B cell (primary cell): ENCODE measurements at regions not wholly inside any gene's neighbourhood (a gene's known extent, or its start where the extent isn't known, plus 50 kb on each side); places are given as distances from the start of the nearest gene placed in this dataset.

Experiments used
- CTCF ChIP-seq: fragments of 200-600 bp; IDR thresholded peaks from one replicate; pipeline ENCODE4 v1.8.0; 2022; ENCODE audit warnings: antibody characterized with exemption, mild to moderate bottlenecking
- EZH2 ChIP-seq: IDR thresholded peaks from 2 replicates; pipeline ENCODE4 v1.6.1; 2012; ENCODE audit warnings: borderline replicate concordance, low read depth, mild to moderate bottlenecking, moderate library complexity, low read length; ENCODE audit not compliant: insufficient read depth, poor library complexity, severe bottlenecking

- no peak for TF ChIP-seq CTCF
- no peak for TF ChIP-seq EZH2
These were observed 69.0 kb downstream of the OTX2 start for GRCh38 chr14:56741325-56741724.
